Stimulated activated CD8-positive, alpha-beta memory T cell treated with anti-CD3 and anti-CD28 coated beads, Interleukin-7, amount 100 ng/mL, for 1 hour (primary cell): ENCODE measurements at regions not wholly inside any gene's neighbourhood (a gene's known extent, or its start where the extent isn't known, plus 50 kb on each side); places are given as distances from the start of the nearest gene placed in this dataset.
"Not testable (repeated sequence)": the region's sequence is repeated elsewhere in the genome, so short reads cannot be mapped to it uniquely, and the experiment has no call there.

Experiments
- DNase-seq, 2 donors: peaks; one replicate each; pipeline ENCODE4 v3.0.0-alpha.2; 2020; ENCODE audit warnings: low read depth in 2 of 2

- no peak for DNase-seq
These were observed 298.7 kb upstream of the USP25 start for GRCh38 chr21:15431053-15431452.

- DNase-seq = no peak
These were observed 296.7 kb upstream of the USP25 start for GRCh38 chr21:15433091-15433490.

- DNase-seq = no peak
These were observed 295.4 kb upstream of the USP25 start for GRCh38 chr21:15434163-15434905.

- DNase-seq = no peak
These were observed 293.8 kb upstream of the USP25 start for GRCh38 chr21:15436031-15436430.

- DNase-seq = no peak
These were observed 291.9 kb upstream of the USP25 start for GRCh38 chr21:15437883-15438282.

GRCh38 chr21:15439726-15440125 lies 290.1 kb upstream of the USP25 start:
- DNase-seq = no peak

GRCh38 chr21:15441060-15441493 lies 288.7 kb upstream of the USP25 start:
- no peak for DNase-seq

GRCh38 chr21:15441992-15442391 lies 287.8 kb upstream of the USP25 start:
- no peak for DNase-seq

- DNase-seq = no peak
These were observed 286.9 kb upstream of the USP25 start for GRCh38 chr21:15442743-15443469.

- no peak for DNase-seq
These were observed 286.1 kb upstream of the USP25 start for GRCh38 chr21:15443740-15444117.

- no peak for DNase-seq
These were observed 285.4 kb upstream of the USP25 start for GRCh38 chr21:15444118-15444960.

- DNase-seq = no peak
These were observed 284.5 kb upstream of the USP25 start for GRCh38 chr21:15445327-15445726.

- DNase-seq = no peak
These were observed 283.6 kb upstream of the USP25 start for GRCh38 chr21:15446223-15446622.

- DNase-seq = no peak
These were observed 280.2 kb upstream of the USP25 start for GRCh38 chr21:15449556-15449955.

- no peak for DNase-seq
These were observed 276.5 kb upstream of the USP25 start for GRCh38 chr21:15453261-15453660.

GRCh38 chr21:15453785-15454184 lies 276.0 kb upstream of the USP25 start:
- not testable (repeated sequence) for DNase-seq

GRCh38 chr21:15454931-15455330 lies 274.9 kb upstream of the USP25 start:
- not testable (repeated sequence) for DNase-seq

GRCh38 chr21:15455819-15456462 lies 273.8 kb upstream of the USP25 start:
- DNase-seq = no peak

- DNase-seq = no peak
These were observed 271.8 kb upstream of the USP25 start for GRCh38 chr21:15457965-15458364.

- no peak for DNase-seq
These were observed 267.7 kb upstream of the USP25 start for GRCh38 chr21:15462092-15462491.

- DNase-seq = no peak
These were observed 263.5 kb upstream of the USP25 start for GRCh38 chr21:15466329-15466728.

GRCh38 chr21:15468368-15468767 lies 261.4 kb upstream of the USP25 start:
- DNase-seq = no peak
